Adrenal gland (tissue), 5 donors: ENCODE measurements at regions not wholly inside any gene's neighbourhood (a gene's known extent, or its start where the extent isn't known, plus 50 kb on each side); places are given as distances from the start of the nearest gene placed in this dataset.

Experiments used
- CTCF ChIP-seq, 6 experiments: fragments of 450-650 bp in 4 of 6; fragments of 200-600 bp in 2 of 6; sonication (generic) in 1 of 6; IDR thresholded peaks; 1 replicate in 5 of 6; 2 replicates in 1 of 6; pipeline versions ENCODE4 v1.5.1 to v1.8.0; 2016 to 2021; ENCODE audit warnings: antibody characterized with exemption in 6 of 6, mild to moderate bottlenecking in 2 of 6, moderate library complexity in 1 of 6
- POLR2A ChIP-seq, 2 donors: fragments of 450-650 bp; IDR thresholded peaks; one replicate each; pipeline ENCODE4 v1.6.1; 2017; ENCODE audit warnings: antibody characterized with exemption in 2 of 2, mild to moderate bottlenecking in 2 of 2, moderate library complexity in 1 of 2
- donor health status: DM: no; HTN: no; CAD: no.

- TF ChIP-seq CTCF (IDR thresholded peaks at IDR 0.05), result no peak
- no peak for TF ChIP-seq POLR2A (IDR thresholded peaks at IDR 0.05)
Observed at GRCh38 chr22:44412136-44412731, 85.8 kb downstream of the RTL6 start.
